Occipital lobe (tissue), 1 donor: ENCODE measurements at regions not wholly inside any gene's neighbourhood (a gene's known extent, or its start where the extent isn't known, plus 50 kb on each side); places are given as distances from the start of the nearest gene placed in this dataset.
"Not testable (repeated sequence)": the region's sequence is repeated elsewhere in the genome, so short reads cannot be mapped to it uniquely, and the experiment has no call there.

ENCODE experiments used
- DNase-seq: peaks from one replicate; lab custom pipeline; 2025; lab: John Stamatoyannopoulos, UW

- DNase-seq: not testable (repeated sequence)
Observed at GRCh38 chr1:169052171-169052570, 54.3 kb upstream of the ATP1B1 start.

DNA sequence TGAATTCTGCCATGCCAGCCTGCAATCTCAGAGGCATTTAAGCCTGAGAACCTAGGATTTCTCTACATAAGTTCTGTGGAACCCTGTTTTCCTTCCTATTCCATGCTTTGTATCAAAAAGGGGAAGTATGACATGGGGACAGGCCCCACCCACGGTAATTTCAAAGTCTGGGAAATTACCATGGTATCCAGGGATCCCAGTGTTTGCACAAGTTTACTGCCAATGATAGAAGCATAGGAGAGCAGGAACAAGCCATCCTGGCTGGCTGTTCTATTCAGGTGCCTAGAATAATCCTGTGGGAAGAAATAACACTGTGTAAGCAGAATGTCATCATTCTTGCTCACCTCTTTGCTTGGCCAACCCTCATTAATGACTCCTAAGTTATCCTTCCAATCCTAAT is 53.8 kb upstream of the ATP1B1 start:
- no peak for DNase-seq

GRCh38 chr1:169053196-169053595 is 53.3 kb upstream of the ATP1B1 start:
- DNase-seq: no peak
